ENCODE measurements at regions not wholly inside any gene's neighbourhood (a gene's known extent, or its start where the extent isn't known, plus 50 kb on each side); places are given as distances from the start of the nearest gene placed in this dataset.
"Not testable (repeated sequence)": the region's sequence is repeated elsewhere in the genome, so short reads cannot be mapped to it uniquely, and the experiment has no call there.

GRCh38 chr4:132669786-132670185, 479.3 kb upstream of the PCDH10 start:
- DNase-seq (ENCODE audit: low read depth): no peak

- no peak for DNase-seq (ENCODE audit: low read depth)
Measured at GRCh38 chr4:132670557-132670956, 478.5 kb upstream of the PCDH10 start.

GRCh38 chr4:132683957-132684356, 465.1 kb upstream of the PCDH10 start:
- no peak for DNase-seq (ENCODE audit: low read depth)

- no peak for DNase-seq (ENCODE audit: low read depth)
Measured at GRCh38 chr4:132691026-132691425, 458.1 kb upstream of the PCDH10 start.

GRCh38 chr4:132691668-132692067, 457.4 kb upstream of the PCDH10 start:
- no peak for DNase-seq (ENCODE audit: low read depth)

GRCh38 chr4:132694775-132695174, 454.3 kb upstream of the PCDH10 start:
- DNase-seq (ENCODE audit: low read depth): no peak

- not testable (repeated sequence) for DNase-seq (ENCODE audit: low read depth)
Measured at GRCh38 chr4:132697505-132697904, 451.6 kb upstream of the PCDH10 start.

GRCh38 chr4:132707955-132708354, 441.1 kb upstream of the PCDH10 start:
- DNase-seq (ENCODE audit: low read depth): no peak

GRCh38 chr4:132709056-132709455, 440.0 kb upstream of the PCDH10 start:
- DNase-seq (ENCODE audit: low read depth): no peak

- no peak for DNase-seq (ENCODE audit: low read depth)
Measured at GRCh38 chr4:132710971-132711370, 438.1 kb upstream of the PCDH10 start.

GRCh38 chr4:132737344-132737743, 411.8 kb upstream of the PCDH10 start:
- no peak for DNase-seq (ENCODE audit: low read depth)

- DNase-seq (ENCODE audit: low read depth): no peak
Measured at GRCh38 chr4:132759199-132759780, 389.8 kb upstream of the PCDH10 start.

GRCh38 chr4:132763465-132763864, 385.6 kb upstream of the PCDH10 start:
- DNase-seq (ENCODE audit: low read depth): no peak

- no peak for DNase-seq (ENCODE audit: low read depth)
Measured at GRCh38 chr4:132767901-132768300, 381.2 kb upstream of the PCDH10 start.

GRCh38 chr4:132770776-132771175, 378.3 kb upstream of the PCDH10 start:
- no peak for DNase-seq (ENCODE audit: low read depth)

- DNase-seq (ENCODE audit: low read depth): no peak
Measured at GRCh38 chr4:132792310-132792709, 356.8 kb upstream of the PCDH10 start.

GRCh38 chr4:132797856-132798255, 351.2 kb upstream of the PCDH10 start:
- DNase-seq (ENCODE audit: low read depth): no peak

GRCh38 chr4:132809298-132810032, 339.6 kb upstream of the PCDH10 start:
- DNase-seq (ENCODE audit: low read depth): no peak

GRCh38 chr4:132813061-132813460, 336.0 kb upstream of the PCDH10 start:
- DNase-seq (ENCODE audit: low read depth): not testable (repeated sequence)

GRCh38 chr4:132818091-132818490, 331.0 kb upstream of the PCDH10 start:
- no peak for DNase-seq (ENCODE audit: low read depth)

- DNase-seq (ENCODE audit: low read depth): no peak
Measured at GRCh38 chr4:132823419-132823818, 325.7 kb upstream of the PCDH10 start.

- DNase-seq (ENCODE audit: low read depth): no peak
Measured at GRCh38 chr4:132824761-132825160, 324.3 kb upstream of the PCDH10 start.

- no peak for DNase-seq (ENCODE audit: low read depth)
Measured at GRCh38 chr4:132827522-132827921, 321.6 kb upstream of the PCDH10 start.

- DNase-seq (ENCODE audit: low read depth): no peak
Measured at GRCh38 chr4:132838244-132838643, 310.9 kb upstream of the PCDH10 start.

Measured in forelimb muscle (tissue), 1 donor.